Spleen (tissue), 7 donors: ENCODE measurements at regions not wholly inside any gene's neighbourhood (a gene's known extent, or its start where the extent isn't known, plus 50 kb on each side); places are given as distances from the start of the nearest gene placed in this dataset.

Source experiments
- CTCF ChIP-seq, 11 experiments: fragments of 200-600 bp in 7 of 11; fragments of 450-650 bp in 4 of 11; sonication (generic) in 4 of 11; IDR thresholded peaks in 8 of 11; conservative IDR thresholded peaks in 3 of 11; 1 replicate in 7 of 11; 2 replicates in 4 of 11; pipeline versions ENCODE4 v1.4.0 to v1.8.0; 2016 to 2021; ENCODE audit warnings: antibody characterized with exemption in 11 of 11, inconsistent platforms in 4 of 11, mild to moderate bottlenecking in 1 of 11
- POLR2A ChIP-seq, 3 donors: fragments of 450-650 bp; IDR thresholded peaks; one replicate each; pipeline ENCODE4 v1.5.1; 2017; ENCODE audit warnings: antibody characterized with exemption in 3 of 3, mild to moderate bottlenecking in 1 of 3
- POLR2AphosphoS5 ChIP-seq, 3 donors: sonication (generic); formaldehyde crosslinking; IDR thresholded peaks; one replicate each; pipeline ENCODE4 v1.5.1; 2017; ENCODE audit warnings: antibody characterized with exemption in 3 of 3
- donor health status: DM: no; HTN: no; CAD: no; lungs with moderate emphysema.
- donor health status: DM: no; HTN: no; CAD: no.
- donor health status: DM: no; HTN: no; CAD: no.

GRCh38 chr19:32063601-32064000 is 281.8 kb upstream of the ZNF507 start:
- TF ChIP-seq CTCF (IDR thresholded peaks at IDR 0.05 in 8 of 11, conservative IDR thresholded peaks at IDR 0.05 in 3 of 11), result no peak
- no peak for TF ChIP-seq POLR2A (IDR thresholded peaks at IDR 0.05)
- TF ChIP-seq POLR2AphosphoS5 (IDR thresholded peaks at IDR 0.05), result no peak
